ENCODE measurements at regions not wholly inside any gene's neighbourhood (a gene's known extent, or its start where the extent isn't known, plus 50 kb on each side); places are given as distances from the start of the nearest gene placed in this dataset.

DNA sequence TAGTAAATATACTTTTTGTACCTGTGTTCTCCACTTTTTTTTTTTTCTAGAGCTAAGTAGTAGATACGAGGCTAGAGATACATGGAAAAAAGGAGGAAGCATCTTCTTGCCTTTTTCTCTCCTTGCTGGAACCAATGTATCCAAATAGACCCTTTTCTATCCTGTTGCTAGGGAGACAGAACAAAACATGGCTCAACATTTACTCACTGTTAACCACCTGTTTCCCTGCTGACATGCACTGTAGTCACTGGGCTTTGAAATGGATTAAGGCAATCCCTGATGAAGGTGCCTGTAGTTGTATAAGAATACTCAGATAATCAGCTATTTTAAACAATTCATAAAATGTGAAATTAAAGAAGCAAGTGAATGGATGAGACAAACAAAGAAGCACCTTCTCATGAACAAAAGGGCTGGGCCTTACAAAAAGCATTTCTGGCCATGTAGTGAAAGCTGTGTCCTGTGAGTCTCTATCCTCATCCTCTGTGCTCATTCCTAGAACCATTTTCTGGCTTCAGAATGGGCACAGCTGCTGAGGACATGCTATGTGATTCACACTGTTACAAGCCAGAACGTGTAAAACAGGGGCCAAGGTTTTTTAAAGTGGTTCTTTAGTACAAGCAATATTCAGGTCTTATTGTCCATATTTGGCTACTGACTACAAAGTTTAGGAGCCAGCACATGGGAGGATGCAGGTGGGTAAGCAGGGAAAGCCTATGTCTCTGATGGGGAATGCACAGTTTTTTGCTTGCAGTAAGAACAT lies 100.4 kb upstream of the NDN start:
- H4K12ac ChIP-seq (ENCODE audit: low read depth, low read length) = no peak overlapping the region
- no peak overlapping the region for H4K91ac ChIP-seq (ENCODE audit: low read depth, low read length)
- no peaks in the 10 kb centered on the region for H3K36me3 ChIP-seq (ENCODE audit: control insufficient read depth in 1 of 2, insufficient read depth in 2 of 2, low read length in 2 of 2)
- no peaks in the 10 kb centered on the region for H3K27me3 ChIP-seq (ENCODE audit: insufficient read depth, low read length)
- H3K18ac ChIP-seq (ENCODE audit: low read length) = no peak overlapping the region
- no peak overlapping the region for H3K9ac ChIP-seq (ENCODE audit: low read length)
- no peak overlapping the region for H2BK12ac ChIP-seq (ENCODE audit: low read length)
- H3K14ac ChIP-seq (ENCODE audit: low read length) = no peak overlapping the region
- no peak overlapping the region for H3K4me3 ChIP-seq (ENCODE audit: low read depth, low read length)
- H3K9me3 ChIP-seq (ENCODE audit: insufficient read depth, low read depth, low read length) = no peaks in the 10 kb centered on the region
- no peak overlapping the region for H2BK5ac ChIP-seq (ENCODE audit: low read depth, low read length, poor library complexity)
- no CpG with 5 or more reads among the region's 2 CpGs for WGBS (ENCODE audit: extremely low coverage, insufficient coverage, insufficient read length)
- no peak overlapping the region for H3K4me2 ChIP-seq (ENCODE audit: low read length)
- H3K79me1 ChIP-seq (ENCODE audit: low read length) = no peaks in the 10 kb centered on the region
- H3K27ac ChIP-seq (ENCODE audit: low read depth, low read length) = no peak overlapping the region
- no peak overlapping the region for H3K4ac ChIP-seq (ENCODE audit: low read depth, low read length)
- H3K4me1 ChIP-seq (ENCODE audit: control insufficient read depth in 1 of 2, insufficient read depth in 2 of 2, low read length in 2 of 2) = no peaks in the 10 kb centered on the region
- no peak overlapping the region for H3K23ac ChIP-seq (ENCODE audit: low read length)
- no peak overlapping the region for H2AFZ ChIP-seq (ENCODE audit: insufficient read depth, low read length, poor library complexity)
- H3K79me2 ChIP-seq (ENCODE audit: control insufficient read depth, insufficient read depth, low read length, poor library complexity) = no peaks in the 10 kb centered on the region
- H4K8ac ChIP-seq (ENCODE audit: low read depth, low read length) = no peak overlapping the region
- no peak for DNase-seq
- no peak overlapping the region for H2AK5ac ChIP-seq (ENCODE audit: low read length)
- H2BK120ac ChIP-seq (ENCODE audit: insufficient read depth, low read length, poor library complexity) = no peak overlapping the region

GRCh38 chr15:23793191-23793680 lies 106.1 kb upstream of the NDN start:
- Histone ChIP-seq H2AFZ (ENCODE audit: insufficient read depth, low read length, poor library complexity) (no peak overlapping the region), H3K4me2 (ENCODE audit: low read length) (no peak overlapping the region), H2BK5ac (ENCODE audit: low read depth, low read length, poor library complexity) (no peak overlapping the region), H3K36me3 (ENCODE audit: control insufficient read depth in 1 of 2, insufficient read depth in 2 of 2, low read length in 2 of 2) (no peaks in the 10 kb centered on the region), H3K9ac (ENCODE audit: low read length) (no peak overlapping the region), H3K27me3 (ENCODE audit: insufficient read depth, low read length) (no peaks in the 10 kb centered on the region), H3K14ac (ENCODE audit: low read length) (no peak overlapping the region), H3K4me1 (ENCODE audit: control insufficient read depth in 1 of 2, insufficient read depth in 2 of 2, low read length in 2 of 2) (no peaks in the 10 kb centered on the region), H3K4me3 (ENCODE audit: low read depth, low read length) (no peak overlapping the region), H3K9me3 (ENCODE audit: insufficient read depth, low read depth, low read length) (peaks cover 14% of the 10 kb centered on the region), H3K18ac (ENCODE audit: low read length) (no peak overlapping the region), H3K79me1 (ENCODE audit: low read length) (no peaks in the 10 kb centered on the region), H3K79me2 (ENCODE audit: control insufficient read depth, insufficient read depth, low read length, poor library complexity) (no peaks in the 10 kb centered on the region), H3K4ac (ENCODE audit: low read depth, low read length) (no peak overlapping the region), H2AK5ac (ENCODE audit: low read length) (no peak overlapping the region), H2BK120ac (ENCODE audit: insufficient read depth, low read length, poor library complexity) (no peak overlapping the region), H2BK12ac (ENCODE audit: low read length) (no peak overlapping the region), H3K23ac (ENCODE audit: low read length) (no peak overlapping the region), H4K12ac (ENCODE audit: low read depth, low read length) (no peak overlapping the region), H4K91ac (ENCODE audit: low read depth, low read length) (no peak overlapping the region), H3K27ac (ENCODE audit: low read depth, low read length) (no peak overlapping the region), H4K8ac (ENCODE audit: low read depth, low read length) (no peak overlapping the region)
- WGBS (ENCODE audit: extremely low coverage, insufficient coverage, insufficient read length) = no CpG with 5 or more reads among the region's 6 CpGs
- DNase-seq = no peak

GRCh38 chr15:23797747-23798446 lies 110.8 kb upstream of the NDN start:
- H4K8ac ChIP-seq (ENCODE audit: low read depth, low read length) = no peak overlapping the region

GRCh38 chr15:23801881-23802280 lies 114.8 kb upstream of the NDN start:
- no peak overlapping the region for H2BK120ac ChIP-seq (ENCODE audit: insufficient read depth, low read length, poor library complexity)

More at GRCh38 chr15:23797747-23798446, 110.8 kb upstream of the NDN start:
- Histone ChIP-seq H3K9ac (ENCODE audit: low read length) (no peak overlapping the region), H3K79me2 (ENCODE audit: control insufficient read depth, insufficient read depth, low read length, poor library complexity) (no peaks in the 10 kb centered on the region), H3K9me3 (ENCODE audit: insufficient read depth, low read depth, low read length) (peaks cover 24% of the 10 kb centered on the region), H3K4me2 (ENCODE audit: low read length) (no peak overlapping the region), H3K27ac (ENCODE audit: low read depth, low read length) (no peak overlapping the region), H3K4me1 (ENCODE audit: control insufficient read depth in 1 of 2, insufficient read depth in 2 of 2, low read length in 2 of 2) (no peaks in the 10 kb centered on the region), H3K4me3 (ENCODE audit: low read depth, low read length) (no peak overlapping the region), H2BK120ac (ENCODE audit: insufficient read depth, low read length, poor library complexity) (no peak overlapping the region), H2BK12ac (ENCODE audit: low read length) (no peak overlapping the region), H2AFZ (ENCODE audit: insufficient read depth, low read length, poor library complexity) (no peak overlapping the region), H3K23ac (ENCODE audit: low read length) (no peak overlapping the region), H2BK5ac (ENCODE audit: low read depth, low read length, poor library complexity) (no peak overlapping the region), H3K79me1 (ENCODE audit: low read length) (no peaks in the 10 kb centered on the region), H4K91ac (ENCODE audit: low read depth, low read length) (no peak overlapping the region), H3K36me3 (ENCODE audit: control insufficient read depth in 1 of 2, insufficient read depth in 2 of 2, low read length in 2 of 2) (no peaks in the 10 kb centered on the region), H4K12ac (ENCODE audit: low read depth, low read length) (no peak overlapping the region), H3K27me3 (ENCODE audit: insufficient read depth, low read length) (no peaks in the 10 kb centered on the region), H3K4ac (ENCODE audit: low read depth, low read length) (no peak overlapping the region), H3K14ac (ENCODE audit: low read length) (no peak overlapping the region), H3K18ac (ENCODE audit: low read length) (no peak overlapping the region), H2AK5ac (ENCODE audit: low read length) (no peak overlapping the region)
- no CpG with 5 or more reads among the region's 22 CpGs for WGBS (ENCODE audit: extremely low coverage, insufficient coverage, insufficient read length)
- no peak for DNase-seq

More at GRCh38 chr15:23801881-23802280, 114.8 kb upstream of the NDN start:
- H3K4me3 ChIP-seq (ENCODE audit: low read depth, low read length) = no peak overlapping the region
- no peak overlapping the region for H3K9ac ChIP-seq (ENCODE audit: low read length)
- H3K36me3 ChIP-seq (ENCODE audit: control insufficient read depth in 1 of 2, insufficient read depth in 2 of 2, low read length in 2 of 2) = no peaks in the 10 kb centered on the region
- H3K9me3 ChIP-seq (ENCODE audit: insufficient read depth, low read depth, low read length) = peaks cover 20% of the 10 kb centered on the region
- no CpG with 5 or more reads among the region's 2 CpGs for WGBS (ENCODE audit: extremely low coverage, insufficient coverage, insufficient read length)
- no peaks in the 10 kb centered on the region for H3K79me1 ChIP-seq (ENCODE audit: low read length)
- H3K27me3 ChIP-seq (ENCODE audit: insufficient read depth, low read length) = no peaks in the 10 kb centered on the region
- H2BK12ac ChIP-seq (ENCODE audit: low read length) = no peak overlapping the region
- H3K14ac ChIP-seq (ENCODE audit: low read length) = no peak overlapping the region
- DNase-seq = no peak
- no peak overlapping the region for H2AFZ ChIP-seq (ENCODE audit: insufficient read depth, low read length, poor library complexity)
- no peaks in the 10 kb centered on the region for H3K79me2 ChIP-seq (ENCODE audit: control insufficient read depth, insufficient read depth, low read length, poor library complexity)
- H3K23ac ChIP-seq (ENCODE audit: low read length) = no peak overlapping the region
- H2AK5ac ChIP-seq (ENCODE audit: low read length) = no peak overlapping the region
- H4K91ac ChIP-seq (ENCODE audit: low read depth, low read length) = no peak overlapping the region
- H3K4ac ChIP-seq (ENCODE audit: low read depth, low read length) = no peak overlapping the region
- H3K4me1 ChIP-seq (ENCODE audit: control insufficient read depth in 1 of 2, insufficient read depth in 2 of 2, low read length in 2 of 2) = no peaks in the 10 kb centered on the region
- H2BK5ac ChIP-seq (ENCODE audit: low read depth, low read length, poor library complexity) = no peak overlapping the region
- no peak overlapping the region for H4K12ac ChIP-seq (ENCODE audit: low read depth, low read length)
- no peak overlapping the region for H3K18ac ChIP-seq (ENCODE audit: low read length)
- no peak overlapping the region for H3K27ac ChIP-seq (ENCODE audit: low read depth, low read length)
- H3K4me2 ChIP-seq (ENCODE audit: low read length) = no peak overlapping the region
- no peak overlapping the region for H4K8ac ChIP-seq (ENCODE audit: low read depth, low read length)
